Testis (tissue), 2 donors: ENCODE measurements at regions not wholly inside any gene's neighbourhood (a gene's known extent, or its start where the extent isn't known, plus 50 kb on each side); places are given as distances from the start of the nearest gene placed in this dataset.

ENCODE experiments used
- CTCF ChIP-seq, 3 experiments: fragments of 450-650 bp in 2 of 3; fragments of 200-600 bp in 1 of 3; sonication (generic) in 1 of 3; IDR thresholded peaks; one replicate each; pipeline ENCODE4 v1.5.1; 2016 to 2019; ENCODE audit warnings: antibody characterized with exemption in 3 of 3, mild to moderate bottlenecking in 2 of 3, moderate library complexity in 1 of 3
- POLR2A ChIP-seq: fragments of 450-650 bp; IDR thresholded peaks from one replicate; pipeline ENCODE4 v1.6.1; 2017; ENCODE audit warnings: antibody characterized with exemption, mild to moderate bottlenecking, moderate library complexity

GRCh38 chr1:218080863-218081262 lies 204.2 kb upstream of the RRP15 start:
- TF ChIP-seq CTCF (IDR thresholded peaks at IDR 0.05) (no peak), POLR2A (no peak)
